MCF 10A (cell line): ENCODE measurements at regions not wholly inside any gene's neighbourhood (a gene's known extent, or its start where the extent isn't known, plus 50 kb on each side); places are given as distances from the start of the nearest gene placed in this dataset.
"Not testable (repeated sequence)": the region's sequence is repeated elsewhere in the genome, so short reads cannot be mapped to it uniquely, and the experiment has no call there.

Experiments
- BruUV-seq: library from RNA; stranded (reverse); fragments of 400-500 nt; replicated peaks from 2 replicates; lab custom pipeline; 2021; lab: Mats Ljungman, UMichigan
- CTCF ChIA-PET: fragments of 300-600 bp; sonication (Branson Sonifier 250); formaldehyde crosslinking; extraction: SDS; loops from one replicate; lab custom pipeline; 2021; ENCODE audit warnings: antibody characterized with exemption, inconsistent platforms; lab: Yijun Ruan, JAX
- POLR2A ChIA-PET: fragments of 300-600, 350-650 bp; sonication (Branson Sonifier 250); formaldehyde crosslinking; extraction: SDS; loops from one replicate; lab custom pipeline; 2020; ENCODE audit warnings: antibody characterized with exemption, inconsistent platforms; lab: Yijun Ruan, JAX
- DNase-seq: peaks from one replicate; pipeline ENCODE4 v3.0.0-alpha.2; 2018; ENCODE audit not compliant: unreplicated experiment
- H3K27ac Mint-ChIP-seq: one replicate; pipeline ENCODE4 v1.8.0; 2022; ENCODE audit warnings: mild to moderate bottlenecking, low read depth, mixed read lengths; ENCODE audit not compliant: unreplicated experiment
- H3K27me3 Mint-ChIP-seq: one replicate; pipeline ENCODE4 v1.8.0; 2022; ENCODE audit warnings: mixed read lengths; ENCODE audit not compliant: insufficient read depth, unreplicated experiment
- H3K36me3 Mint-ChIP-seq: one replicate; pipeline ENCODE4 v1.8.0; 2022; ENCODE audit warnings: mild to moderate bottlenecking, moderate library complexity, mixed read lengths; ENCODE audit not compliant: insufficient read depth, unreplicated experiment
- H3K4me1 Mint-ChIP-seq: one replicate; pipeline ENCODE4 v1.8.0; 2022; ENCODE audit warnings: mixed read lengths; ENCODE audit not compliant: insufficient read depth, unreplicated experiment
- H3K4me3 Mint-ChIP-seq: one replicate; pipeline ENCODE4 v1.8.0; 2022; ENCODE audit warnings: mild to moderate bottlenecking, moderate library complexity, mixed read lengths; ENCODE audit not compliant: unreplicated experiment
- H3K9me3 Mint-ChIP-seq: one replicate; pipeline ENCODE4 v1.8.0; 2022; ENCODE audit warnings: mixed read lengths; ENCODE audit not compliant: unreplicated experiment
- CTCF ChIP-seq: fragments of 200-600 bp; IDR thresholded peaks from one replicate; pipeline ENCODE4 v1.8.0; 2022; ENCODE audit warnings: antibody characterized with exemption, mild to moderate bottlenecking; ENCODE audit not compliant: unreplicated experiment
- intact Hi-C: fragments of 100-400 bp; cut with micrococcal nuclease; formaldehyde crosslinking; loops from 2 replicates; pipeline ENCODE4 v1.14.1; 2022

DNA sequence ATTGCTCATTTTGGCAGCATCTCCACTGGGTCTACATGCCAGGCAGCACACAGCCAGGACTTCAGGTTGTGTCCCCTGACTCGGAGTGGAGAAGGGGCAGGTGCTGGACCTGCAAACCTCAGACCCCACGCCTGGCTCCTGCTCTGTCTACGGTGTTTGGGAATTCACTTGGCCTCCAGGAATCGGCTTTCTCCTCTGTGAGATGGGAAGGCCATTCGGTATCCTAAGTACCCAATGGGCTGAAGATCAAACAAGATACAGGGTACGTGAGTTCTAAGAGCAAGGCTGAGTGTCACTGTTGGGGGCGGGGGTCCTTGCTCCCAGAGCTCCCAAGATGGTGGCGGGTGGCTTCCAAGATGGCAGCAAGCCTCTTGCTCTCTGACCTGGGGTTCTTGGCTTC, 73.2 kb upstream of the EN2 start:
- no peak overlapping the region for H3K27ac Mint-ChIP-seq
- H3K27me3 Mint-ChIP-seq: peaks cover 77% of the 10 kb centered on the region

DNA sequence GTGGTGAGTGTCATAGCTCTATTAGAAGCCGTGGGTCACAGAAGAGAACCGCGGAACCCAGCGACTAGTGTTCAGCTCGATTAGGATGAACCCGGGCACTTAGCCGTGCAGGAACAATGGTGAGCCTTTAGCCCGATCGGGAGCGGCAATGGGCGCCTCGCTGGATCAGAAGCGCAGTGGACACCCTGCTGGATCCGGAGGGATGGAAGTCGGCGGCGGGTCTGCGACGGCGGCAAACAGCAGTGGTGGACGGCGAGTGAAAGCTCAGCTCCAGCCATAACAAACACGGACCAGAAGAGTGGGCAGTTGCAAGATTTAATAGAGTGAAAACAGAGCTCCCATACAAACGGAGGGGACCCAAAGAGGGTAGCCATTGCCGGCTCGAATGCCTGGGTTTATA, 72.7 kb upstream of the EN2 start:
- DNase-seq, H3K36me3 Mint-ChIP-seq, BruUV-seq, POLR2A ChIA-PET, H3K4me3 Mint-ChIP-seq, H3K4me1 Mint-ChIP-seq, H3K9me3 Mint-ChIP-seq, H3K27ac Mint-ChIP-seq: not testable (repeated sequence)
- CTCF ChIA-PET: interaction anchor here (0.6 to 0.8 kb wide), 2 partner anchors 9 to 689 kb away, joined by 3 to 4 read pairs; no protein-coding TSS in a partner anchor
- intact Hi-C loops: loop anchor here (10.0 kb wide), 2 partner anchors 120 to 210 kb away; no protein-coding TSS in a partner anchor
- peaks cover 77% of the 10 kb centered on the region for H3K27me3 Mint-ChIP-seq

More for the DNA sequence above, 73.2 kb upstream of the EN2 start:
- no peak for DNase-seq
- ChIA-PET CTCF (no interaction called here), POLR2A (no interaction called here)
- Mint-ChIP-seq H3K36me3 (no peaks in the 10 kb centered on the region), H3K4me3 (no peak overlapping the region), H3K4me1 (peaks cover 8% of the 10 kb centered on the region), H3K9me3 (no peaks in the 10 kb centered on the region)
- no peak for TF ChIP-seq CTCF
- no TSS peak for BruUV-seq
- intact Hi-C loops: loop anchor here (10.0 kb wide), 2 partner anchors 120 to 210 kb away; no protein-coding TSS in a partner anchor

DNA sequence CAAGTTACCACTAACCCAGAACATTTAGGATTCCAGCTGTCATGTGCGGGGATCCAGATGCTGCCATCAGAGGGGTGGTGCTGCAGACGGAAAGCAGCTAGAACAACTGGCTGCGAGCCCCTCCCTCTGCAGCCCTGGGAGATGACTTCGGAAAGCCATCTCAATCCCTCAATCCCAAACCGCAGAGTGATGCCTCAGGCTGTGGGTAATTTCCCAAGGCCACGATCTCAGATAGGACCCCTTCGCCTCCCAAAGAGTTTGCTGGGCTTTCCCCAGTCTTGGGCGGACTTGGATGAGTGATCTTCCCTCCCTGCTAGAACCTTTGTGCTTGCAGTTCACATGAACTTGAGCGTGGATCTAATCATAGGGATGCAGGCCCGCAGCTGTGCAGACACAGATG, 71.3 kb upstream of the EN2 start:
- no peak for DNase-seq
- H3K27me3 Mint-ChIP-seq: peaks cover 79% of the 10 kb centered on the region
- no peak for TF ChIP-seq CTCF
- ChIA-PET CTCF (interaction anchor here (1.0 kb wide), 1 partner anchor 348 kb away, joined by 3 read pairs; no protein-coding TSS in a partner anchor), POLR2A (no interaction called here)
- H3K4me3 Mint-ChIP-seq: no peak overlapping the region
- H3K9me3 Mint-ChIP-seq: no peaks in the 10 kb centered on the region
- intact Hi-C loops: loop anchor here (10.0 kb wide), 2 partner anchors 118 to 208 kb away; no protein-coding TSS in a partner anchor
- no peaks in the 10 kb centered on the region for H3K4me1 Mint-ChIP-seq
- H3K36me3 Mint-ChIP-seq: no peaks in the 10 kb centered on the region
- no peak overlapping the region for H3K27ac Mint-ChIP-seq
- no TSS peak for BruUV-seq

DNA sequence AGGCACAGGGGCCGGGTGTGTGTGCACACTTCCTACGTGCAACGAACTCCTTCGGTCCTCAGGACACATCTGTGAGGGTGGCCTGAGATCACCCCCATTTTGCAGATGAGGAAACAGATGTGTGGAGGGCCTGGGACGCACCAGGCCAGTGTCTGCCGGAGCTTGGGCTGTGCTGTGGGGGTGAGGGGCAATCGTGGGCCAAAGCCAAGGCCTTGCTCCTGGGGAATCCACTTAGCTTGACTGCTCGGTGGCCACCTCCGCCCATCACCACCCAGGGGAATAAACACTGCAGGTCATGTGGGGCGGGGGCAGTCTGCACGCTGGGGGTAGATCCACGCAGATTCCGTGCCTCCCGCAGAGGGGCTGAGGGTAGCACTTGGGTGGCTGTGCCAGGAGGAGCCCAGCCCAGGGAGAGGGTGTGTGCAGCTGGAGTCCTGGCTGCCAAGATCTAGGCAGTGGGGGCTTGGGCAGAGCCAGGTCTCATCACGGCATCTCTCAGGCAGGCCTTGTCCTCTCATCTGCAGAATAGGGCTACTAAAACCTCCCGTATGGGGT, 70.8 kb upstream of the EN2 start:
- intact Hi-C loops: loop anchor here (10.0 kb wide), 2 partner anchors 118 to 208 kb away; no protein-coding TSS in a partner anchor
- no peak overlapping the region for H3K4me3 Mint-ChIP-seq
- no peaks in the 10 kb centered on the region for H3K4me1 Mint-ChIP-seq
- no peak overlapping the region for H3K27ac Mint-ChIP-seq
- ChIA-PET CTCF (interaction anchor here (1.0 kb wide), 2 partner anchors 24 to 347 kb away, joined by 3 to 4 read pairs; no protein-coding TSS in a partner anchor), POLR2A (no interaction called here)
- BruUV-seq: no TSS peak
- DNase-seq: no peak
- H3K9me3 Mint-ChIP-seq: no peaks in the 10 kb centered on the region
- peaks cover 79% of the 10 kb centered on the region for H3K27me3 Mint-ChIP-seq
- H3K36me3 Mint-ChIP-seq: no peaks in the 10 kb centered on the region
- TF ChIP-seq CTCF: no peak
